GM12865 (cell line): ENCODE measurements at regions not wholly inside any gene's neighbourhood (a gene's known extent, or its start where the extent isn't known, plus 50 kb on each side); places are given as distances from the start of the nearest gene placed in this dataset.

Experiments
- DNase-seq: peaks from one replicate; pipeline ENCODE4 v3.0.0; 2010; ENCODE audit warnings: low read depth
- H3K4me3 ChIP-seq: 2 replicates; pipeline ENCODE4 v1.5.1; 2011; ENCODE audit warnings: mild to moderate bottlenecking, low read depth, low read length, control low read depth
- TF ChIP-seq, protein P1 (sequence below): IDR thresholded peaks from 2 replicates; pipeline ENCODE4 v1.5.1; 2011; ENCODE audit warnings: low read length, control low read depth, low read depth, inconsistent platforms; ENCODE audit not compliant: insufficient read depth; ENCODE audit errors: missing control alignments

DNA sequence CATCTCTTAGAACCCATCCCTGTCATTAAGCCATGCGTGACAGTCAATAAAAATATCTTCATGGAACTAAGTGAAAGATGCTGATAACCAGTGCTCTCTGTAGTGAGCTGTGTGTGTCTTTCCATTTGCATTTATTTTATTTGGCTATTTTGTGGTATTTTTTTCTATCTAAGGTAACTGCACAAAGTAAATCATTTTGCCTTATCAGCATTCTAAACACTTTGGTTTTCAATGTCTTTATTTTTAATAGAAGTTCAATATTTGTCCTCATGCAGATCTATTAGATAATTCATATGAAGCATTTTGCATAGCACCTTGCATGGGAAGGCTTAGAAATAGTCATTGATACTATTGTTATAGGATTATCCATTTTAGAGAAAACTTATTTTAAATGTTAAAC lies 163.6 kb upstream of the TANK start:
- no peak overlapping the region for H3K4me3 ChIP-seq
- DNase-seq, result no peak
- TF ChIP-seq, protein P1, sequence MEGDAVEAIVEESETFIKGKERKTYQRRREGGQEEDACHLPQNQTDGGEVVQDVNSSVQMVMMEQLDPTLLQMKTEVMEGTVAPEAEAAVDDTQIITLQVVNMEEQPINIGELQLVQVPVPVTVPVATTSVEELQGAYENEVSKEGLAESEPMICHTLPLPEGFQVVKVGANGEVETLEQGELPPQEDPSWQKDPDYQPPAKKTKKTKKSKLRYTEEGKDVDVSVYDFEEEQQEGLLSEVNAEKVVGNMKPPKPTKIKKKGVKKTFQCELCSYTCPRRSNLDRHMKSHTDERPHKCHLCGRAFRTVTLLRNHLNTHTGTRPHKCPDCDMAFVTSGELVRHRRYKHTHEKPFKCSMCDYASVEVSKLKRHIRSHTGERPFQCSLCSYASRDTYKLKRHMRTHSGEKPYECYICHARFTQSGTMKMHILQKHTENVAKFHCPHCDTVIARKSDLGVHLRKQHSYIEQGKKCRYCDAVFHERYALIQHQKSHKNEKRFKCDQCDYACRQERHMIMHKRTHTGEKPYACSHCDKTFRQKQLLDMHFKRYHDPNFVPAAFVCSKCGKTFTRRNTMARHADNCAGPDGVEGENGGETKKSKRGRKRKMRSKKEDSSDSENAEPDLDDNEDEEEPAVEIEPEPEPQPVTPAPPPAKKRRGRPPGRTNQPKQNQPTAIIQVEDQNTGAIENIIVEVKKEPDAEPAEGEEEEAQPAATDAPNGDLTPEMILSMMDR, result no peak

DNA sequence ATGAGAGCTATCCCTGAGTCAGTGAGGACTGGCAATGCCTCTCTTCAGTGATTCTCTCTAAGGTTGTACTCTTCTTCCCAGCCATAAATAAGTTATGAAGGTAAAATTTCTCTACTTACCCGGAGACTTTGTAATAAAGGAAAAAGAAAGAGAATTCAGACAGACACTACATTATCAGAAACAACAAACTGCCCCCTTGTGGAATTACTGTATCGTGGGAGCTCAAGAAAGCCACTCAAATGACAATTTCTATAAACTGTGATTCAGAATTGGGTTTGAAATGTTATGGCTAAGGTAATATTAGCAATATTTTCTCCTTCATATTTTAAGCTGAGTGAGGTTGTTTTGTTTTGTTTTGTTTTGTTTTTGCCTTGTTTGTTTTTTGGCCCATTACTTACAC lies 155.8 kb upstream of the TANK start:
- TF ChIP-seq, protein P1, result no peak
- no peak for DNase-seq
- no peak overlapping the region for H3K4me3 ChIP-seq

DNA sequence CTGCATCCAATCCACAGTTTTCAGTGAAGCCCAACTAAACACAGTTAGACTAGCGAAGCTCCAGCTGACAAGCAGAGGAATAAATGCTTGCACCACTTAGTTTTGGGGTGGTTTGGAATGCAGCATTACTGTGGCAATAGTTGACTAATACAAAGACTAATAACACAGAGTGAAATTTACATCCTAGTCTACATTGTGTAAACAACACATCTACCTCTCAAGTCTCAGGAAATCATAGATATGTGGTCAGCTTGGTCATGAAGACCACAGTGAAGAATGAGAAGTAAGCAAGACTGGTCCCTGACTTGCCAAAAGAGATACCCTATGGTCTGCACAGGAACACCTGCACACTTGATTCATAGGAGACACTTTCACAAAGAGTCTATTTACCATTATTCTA lies 155.1 kb upstream of the TANK start:
- TF ChIP-seq, protein P1, result no peak
- DNase-seq, result peak; percentile 8
- H3K4me3 ChIP-seq, result no peak overlapping the region

DNA sequence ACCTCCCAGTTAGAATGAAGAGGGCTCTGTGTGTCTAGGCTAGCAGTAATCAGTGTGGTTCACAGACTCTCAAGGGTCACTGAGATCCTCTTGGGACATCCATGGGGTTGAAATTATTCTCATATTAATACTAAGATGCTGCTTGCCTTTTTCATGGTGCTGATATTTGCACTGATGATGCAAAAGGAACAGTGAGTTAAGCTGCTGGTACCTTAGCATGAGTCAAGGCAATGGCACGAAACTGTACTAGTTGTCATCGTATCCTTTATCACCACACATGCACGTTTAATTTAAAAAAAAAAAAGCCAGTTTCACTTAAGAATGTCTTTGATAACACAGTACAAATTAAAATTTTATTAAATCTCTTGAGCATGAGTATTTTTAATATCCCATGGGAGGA lies 151.9 kb upstream of the TANK start:
- H3K4me3 ChIP-seq, result no peak overlapping the region
- DNase-seq, result no peak
- TF ChIP-seq, protein P1, result no peak

DNA sequence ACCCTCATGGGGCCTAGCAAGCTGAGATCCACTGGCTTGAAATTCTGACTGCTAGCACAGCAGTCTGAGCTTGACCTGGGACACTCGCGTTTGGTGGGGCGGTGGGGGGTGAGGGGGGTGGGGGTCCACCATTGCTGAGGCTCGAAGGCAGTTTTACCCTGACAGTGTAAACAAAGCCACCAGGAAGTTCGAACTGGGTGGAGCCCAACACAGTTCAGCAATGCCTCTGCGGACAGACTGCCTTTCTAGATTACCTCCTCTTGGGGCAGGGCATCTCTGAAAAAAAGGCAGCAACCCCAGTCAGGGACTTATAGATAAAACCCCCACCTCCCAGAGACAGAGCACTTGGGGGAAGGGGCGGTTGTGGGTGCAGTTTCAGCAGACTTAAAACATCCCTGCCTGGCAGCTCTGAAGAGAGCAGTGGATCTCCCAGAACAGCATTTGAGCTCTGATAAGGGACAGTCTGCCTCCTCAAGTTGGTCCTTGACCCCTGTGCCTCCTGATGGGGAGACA lies 149.7 kb upstream of the TANK start:
- TF ChIP-seq, protein P1, result no peak
- DNase-seq, result no peak

DNA sequence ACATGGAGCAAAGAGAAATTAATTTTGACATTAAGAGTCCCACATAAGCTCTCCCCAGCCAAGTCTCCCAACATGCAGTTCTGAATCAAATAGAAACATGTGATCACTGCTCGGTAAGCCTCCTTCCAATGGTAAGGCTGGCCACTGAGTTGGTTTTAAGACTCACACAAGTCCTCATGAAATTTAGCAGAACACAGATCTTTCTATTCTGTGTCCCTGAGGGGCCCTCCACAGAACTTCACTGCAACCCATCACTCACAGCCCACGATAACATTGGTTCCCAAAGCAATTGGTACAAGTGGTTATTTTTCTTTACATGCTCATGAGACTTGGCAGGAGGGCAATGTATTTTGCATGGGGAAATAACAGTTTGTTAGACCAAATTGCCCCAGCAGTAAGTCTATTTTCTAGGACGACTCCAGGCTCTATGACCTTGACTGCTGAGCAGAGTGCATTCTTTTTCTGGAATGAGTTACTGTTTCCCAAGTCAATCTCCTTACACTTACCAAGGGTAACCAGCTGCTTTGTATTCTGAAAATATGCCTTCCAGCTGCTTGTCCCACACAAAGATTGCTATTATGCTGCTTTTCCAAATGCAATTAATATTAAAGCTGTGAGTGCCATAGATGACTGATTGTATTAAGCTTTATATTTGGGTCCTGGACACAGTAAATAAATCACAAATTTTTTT lies 142.3 kb upstream of the TANK start:
- no peak for DNase-seq
- TF ChIP-seq, protein P1, result no peak
- no peak overlapping the region for H3K4me3 ChIP-seq

More for the DNA sequence above, 149.7 kb upstream of the TANK start:
- H3K4me3 ChIP-seq, result no peak overlapping the region

DNA sequence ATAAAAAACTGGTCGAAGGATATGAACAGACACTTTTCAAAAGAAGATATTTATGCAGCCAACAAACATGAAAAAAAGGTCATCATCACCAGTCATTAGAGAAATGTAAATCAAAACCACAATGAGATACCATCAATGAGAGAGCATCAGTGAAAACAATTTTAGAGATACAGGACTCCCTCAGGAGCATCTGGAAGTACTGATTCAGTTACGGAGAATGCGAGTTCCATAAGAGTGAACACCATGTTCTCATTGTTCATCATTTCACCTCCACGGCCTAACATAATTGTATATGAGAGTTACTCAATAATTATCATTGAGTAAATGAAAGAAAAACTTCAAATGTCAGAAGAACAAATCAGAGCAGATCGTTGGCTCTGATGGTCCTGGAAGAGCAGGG lies 140.9 kb upstream of the TANK start:
- no peak overlapping the region for H3K4me3 ChIP-seq
- TF ChIP-seq, protein P1, result no peak
- no peak for DNase-seq
